HG02884 (cell line): ENCODE measurements at regions not wholly inside any gene's neighbourhood (a gene's known extent, or its start where the extent isn't known, plus 50 kb on each side); places are given as distances from the start of the nearest gene placed in this dataset.

ENCODE experiments used
- ATAC-seq: cut with Tn5 transposase; IDR thresholded peaks from one replicate; pipeline ENCODE4 v1.9.1; 2021; ENCODE audit warnings: mild to moderate bottlenecking, moderate library complexity; ENCODE audit not compliant: unreplicated experiment

DNA sequence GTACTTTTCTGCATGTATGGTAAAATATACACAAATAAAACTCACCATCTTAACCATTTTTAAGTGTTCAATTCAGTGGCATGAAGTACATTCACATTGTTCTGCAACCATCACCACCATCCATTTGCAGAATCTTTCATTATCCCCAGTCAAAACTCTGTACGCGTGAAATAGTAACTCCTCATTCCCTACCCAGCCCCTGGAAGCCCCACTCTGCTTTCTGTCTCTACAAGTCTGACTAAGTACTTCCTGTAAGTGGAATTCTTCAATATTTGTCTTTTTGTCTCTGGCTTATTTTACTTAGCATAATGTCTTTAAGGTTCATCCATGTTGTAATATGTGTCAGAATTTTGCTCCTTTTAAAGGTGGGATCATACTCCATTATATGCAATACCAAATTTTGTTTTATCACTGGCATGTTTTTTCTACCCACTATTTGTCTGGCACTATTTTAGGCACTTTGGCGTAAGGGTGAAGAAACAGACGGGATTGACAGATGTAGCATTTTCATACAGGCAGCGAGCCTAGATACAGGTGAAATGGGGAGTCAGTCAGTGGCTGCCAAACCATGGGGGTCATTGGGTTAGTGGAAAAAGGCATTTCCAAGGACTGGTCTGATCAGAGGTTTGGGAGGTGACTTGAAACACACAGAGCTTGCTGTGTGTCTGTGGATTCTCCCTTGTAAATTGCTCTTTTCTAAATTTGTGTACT, 163.2 kb upstream of the MYCN start:
- ATAC-seq = no peak

DNA sequence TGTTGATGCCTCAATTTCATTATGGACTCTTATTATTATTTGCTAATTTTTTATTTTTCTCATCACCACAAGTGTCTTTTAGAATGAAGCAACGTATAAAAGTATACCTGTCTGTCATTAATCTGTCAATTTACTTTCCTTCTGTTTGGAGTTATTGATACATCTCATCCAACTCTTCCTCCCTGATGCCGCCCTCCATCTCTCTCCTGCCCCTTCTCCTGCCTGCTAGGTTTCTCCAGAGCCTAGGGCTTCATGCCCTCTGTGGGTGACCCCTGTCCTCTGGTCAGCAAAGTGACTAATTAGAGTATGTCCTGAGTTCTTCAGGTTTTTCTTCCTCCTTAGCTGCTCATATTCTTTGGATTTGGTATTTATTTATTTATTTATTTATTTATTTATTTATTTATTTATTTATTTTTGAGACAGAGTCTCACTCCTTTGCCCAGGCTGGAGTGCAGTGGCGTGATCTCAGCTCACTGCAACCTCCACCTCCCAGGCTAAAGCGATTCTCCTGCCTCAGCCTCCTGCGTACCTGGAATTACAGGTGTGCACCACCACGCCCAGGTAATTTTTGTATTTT, 162.5 kb upstream of the MYCN start:
- ATAC-seq = no peak

DNA sequence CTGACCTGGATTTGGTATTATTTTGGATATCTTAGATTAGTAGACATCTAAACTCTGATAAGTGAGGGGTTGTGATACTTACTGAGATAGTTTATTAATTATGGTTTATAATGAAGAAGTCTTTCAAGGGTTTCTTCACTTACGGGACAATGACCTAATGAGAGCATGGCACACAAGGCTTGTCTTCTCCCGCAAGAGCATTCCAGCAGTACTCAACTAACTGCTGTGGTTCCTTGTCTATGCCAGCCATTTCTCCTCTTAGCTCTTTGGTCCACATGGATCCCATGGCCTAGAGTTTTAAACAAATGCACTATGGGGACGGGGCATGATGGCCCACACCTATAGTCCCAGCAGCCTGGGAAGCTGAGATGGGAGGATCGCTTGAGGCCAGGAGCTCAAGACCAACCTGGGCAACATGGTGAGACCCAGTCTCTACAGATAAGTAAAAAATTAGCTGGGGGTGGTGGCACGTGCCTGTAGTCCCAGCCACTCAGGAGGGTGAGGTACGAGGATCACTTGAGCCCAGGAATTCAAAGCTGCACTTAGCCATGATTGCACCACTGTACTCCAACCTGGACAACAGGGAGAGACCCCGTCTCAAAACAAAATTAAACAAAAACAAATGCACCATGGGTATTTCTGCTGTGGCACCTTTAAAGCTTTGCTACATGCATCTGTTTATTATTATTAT, 161.7 kb upstream of the MYCN start:
- no peak for ATAC-seq

DNA sequence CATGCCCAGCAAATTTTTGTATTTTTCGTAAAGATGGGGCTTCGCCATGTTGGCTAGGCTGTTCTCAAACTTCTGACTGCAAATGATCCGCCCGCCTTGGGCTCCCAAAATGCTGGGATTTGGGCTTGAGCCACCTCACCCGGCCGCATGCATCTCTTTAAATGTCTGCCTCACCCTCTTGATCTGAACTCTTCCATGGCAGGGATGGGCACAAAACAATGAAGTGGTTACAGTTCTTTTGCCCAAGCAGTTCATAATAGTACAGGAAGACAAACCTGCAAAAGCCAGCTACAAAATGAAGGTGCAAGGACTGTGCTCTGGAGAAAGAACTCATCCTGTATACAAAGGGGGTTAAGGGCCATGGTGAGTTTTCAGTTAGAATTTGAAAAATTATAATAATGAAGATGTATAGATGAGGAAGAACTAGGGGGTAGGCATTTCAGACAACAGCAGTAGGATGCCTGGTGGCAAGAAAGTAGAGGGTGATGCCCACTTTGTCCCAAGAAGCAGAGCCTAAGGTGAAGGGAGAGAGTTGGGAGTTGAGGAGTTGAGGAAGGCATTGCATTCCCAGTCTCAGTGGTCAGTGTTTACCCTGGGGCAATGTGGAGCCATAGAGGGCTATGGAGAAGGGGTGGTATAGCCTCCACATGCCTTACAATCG, 160.8 kb upstream of the MYCN start:
- no peak for ATAC-seq

DNA sequence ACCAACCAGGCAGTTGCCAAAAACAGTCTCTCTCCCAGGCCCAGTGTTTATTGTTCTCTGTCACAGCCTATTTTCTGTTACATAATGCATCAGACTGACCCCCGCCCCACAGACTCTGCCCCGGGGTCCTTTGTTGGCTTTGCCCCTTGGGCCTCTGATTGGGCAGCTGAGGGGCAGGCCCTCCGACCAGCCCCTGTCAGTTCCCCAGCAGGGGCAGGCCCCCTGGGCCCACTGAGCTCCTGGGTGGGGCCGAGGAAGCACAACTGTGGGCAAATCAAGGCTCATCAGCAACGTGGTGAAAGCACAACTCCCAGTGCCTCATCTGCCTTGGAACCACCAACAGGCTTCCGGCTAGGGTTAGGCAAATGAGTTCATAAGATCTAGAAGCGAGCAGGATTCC, 160.1 kb upstream of the MYCN start:
- no peak for ATAC-seq

DNA sequence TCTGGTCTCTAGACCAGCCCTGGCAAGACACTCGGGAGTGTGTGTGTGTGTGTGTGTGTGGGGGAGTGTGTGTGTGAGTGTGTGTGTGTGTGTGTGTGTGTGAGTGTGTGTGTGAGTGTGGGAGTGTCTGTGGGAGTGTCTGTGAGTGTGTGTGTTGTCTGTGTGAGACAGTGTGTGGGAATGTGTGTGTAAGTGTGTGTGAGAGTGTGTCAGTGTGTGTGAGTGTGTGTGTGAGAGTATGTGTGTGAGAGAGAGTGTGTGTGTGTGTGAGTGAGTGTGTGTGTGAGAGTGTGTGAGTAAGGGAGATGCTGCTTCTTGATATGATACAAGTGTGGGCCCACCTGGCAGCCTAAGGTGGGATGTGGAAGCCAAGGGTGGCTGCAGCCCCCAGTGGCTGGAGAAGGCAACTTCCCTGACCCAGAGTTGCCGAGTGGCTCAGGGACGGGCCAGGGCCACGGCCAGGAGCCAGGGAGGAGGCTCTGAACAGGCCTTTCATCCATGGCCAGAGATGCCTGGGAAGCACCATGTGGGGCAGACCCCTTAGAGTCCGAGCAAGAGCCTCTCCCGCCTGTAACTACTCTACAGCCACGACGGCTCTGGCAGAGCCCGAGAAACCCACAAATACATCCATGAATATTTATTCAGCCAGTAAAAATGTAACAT, 159.3 kb upstream of the MYCN start:
- ATAC-seq = no peak

DNA sequence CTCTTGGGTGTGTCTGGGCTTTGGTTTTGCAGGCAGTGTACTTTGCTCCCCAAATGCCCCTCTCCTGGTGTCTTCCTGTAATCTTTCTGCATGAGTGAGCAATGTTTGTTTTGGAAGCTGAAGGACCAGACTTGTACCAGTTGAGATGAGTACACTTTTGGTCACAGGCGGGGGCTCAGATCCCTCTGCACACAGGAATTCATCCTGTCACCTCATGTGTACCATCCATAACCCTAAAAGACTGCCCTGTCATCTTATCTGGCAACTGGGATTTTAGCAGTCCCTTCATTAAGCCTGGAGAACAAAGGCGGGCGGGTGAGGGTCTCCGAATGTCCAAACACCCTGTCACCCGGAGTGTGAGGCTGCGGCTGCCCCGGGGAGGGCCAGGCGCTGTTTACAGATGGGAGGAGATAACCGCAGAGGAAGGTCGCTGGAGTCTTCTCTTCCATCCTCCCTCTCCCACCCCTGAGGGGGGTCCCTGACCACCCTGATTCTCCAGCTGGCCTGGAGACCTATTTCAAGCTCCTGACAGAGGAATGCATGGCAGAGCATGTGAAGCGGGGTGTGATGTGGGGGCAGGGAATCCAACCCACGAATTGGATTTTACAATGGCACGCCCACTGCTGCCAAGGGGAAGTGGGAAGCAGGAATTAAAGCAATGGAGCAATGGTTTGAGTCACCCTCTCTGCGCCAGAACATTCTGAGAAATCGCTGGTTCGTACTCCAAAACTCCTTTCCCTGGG, 158.2 kb upstream of the MYCN start:
- ATAC-seq = no peak

DNA sequence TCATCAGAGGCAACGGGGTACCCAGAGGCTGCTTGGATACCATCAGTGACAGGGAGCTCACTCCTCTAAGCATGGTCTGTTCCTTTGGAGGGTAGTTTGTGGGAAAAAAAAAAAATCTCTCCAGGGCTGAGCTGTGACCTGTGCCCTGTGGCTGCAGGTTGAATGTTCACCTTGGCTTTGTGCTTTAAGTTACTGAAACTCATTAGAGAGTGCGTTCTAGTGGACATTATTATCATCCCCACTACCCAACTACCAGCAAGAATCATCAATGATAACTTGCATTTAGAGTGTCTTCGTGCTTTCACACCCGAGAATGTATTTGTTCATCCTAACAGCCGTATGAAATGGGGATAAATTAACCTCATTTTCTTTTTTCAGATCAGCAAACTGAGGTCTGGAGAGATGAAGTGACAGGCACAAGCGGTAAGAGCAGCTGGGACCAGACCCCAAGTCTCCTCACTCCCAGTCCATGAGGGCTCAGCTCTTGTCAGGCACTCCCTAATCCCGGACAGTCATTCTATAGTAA, 157.5 kb upstream of the MYCN start:
- no peak for ATAC-seq

DNA sequence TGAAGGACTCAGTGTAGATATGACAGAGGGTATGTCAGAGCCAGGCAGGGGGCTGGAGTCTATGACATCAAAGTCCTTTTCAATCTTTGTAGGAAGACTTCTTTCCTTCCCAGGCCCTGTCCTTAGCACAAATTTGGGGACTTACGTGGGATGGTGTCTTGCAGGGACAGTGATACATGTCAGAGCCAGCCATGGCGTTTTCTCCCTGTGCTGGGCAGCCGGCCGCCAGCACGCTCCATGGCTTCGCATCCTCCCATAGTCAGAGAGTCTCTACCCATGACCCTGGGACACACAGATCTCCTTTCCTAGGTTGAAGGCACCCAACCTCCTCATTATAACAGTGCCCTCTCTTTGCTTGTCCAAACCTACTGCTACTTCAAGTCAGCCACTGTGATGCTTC, 156.9 kb upstream of the MYCN start:
- ATAC-seq = no peak

DNA sequence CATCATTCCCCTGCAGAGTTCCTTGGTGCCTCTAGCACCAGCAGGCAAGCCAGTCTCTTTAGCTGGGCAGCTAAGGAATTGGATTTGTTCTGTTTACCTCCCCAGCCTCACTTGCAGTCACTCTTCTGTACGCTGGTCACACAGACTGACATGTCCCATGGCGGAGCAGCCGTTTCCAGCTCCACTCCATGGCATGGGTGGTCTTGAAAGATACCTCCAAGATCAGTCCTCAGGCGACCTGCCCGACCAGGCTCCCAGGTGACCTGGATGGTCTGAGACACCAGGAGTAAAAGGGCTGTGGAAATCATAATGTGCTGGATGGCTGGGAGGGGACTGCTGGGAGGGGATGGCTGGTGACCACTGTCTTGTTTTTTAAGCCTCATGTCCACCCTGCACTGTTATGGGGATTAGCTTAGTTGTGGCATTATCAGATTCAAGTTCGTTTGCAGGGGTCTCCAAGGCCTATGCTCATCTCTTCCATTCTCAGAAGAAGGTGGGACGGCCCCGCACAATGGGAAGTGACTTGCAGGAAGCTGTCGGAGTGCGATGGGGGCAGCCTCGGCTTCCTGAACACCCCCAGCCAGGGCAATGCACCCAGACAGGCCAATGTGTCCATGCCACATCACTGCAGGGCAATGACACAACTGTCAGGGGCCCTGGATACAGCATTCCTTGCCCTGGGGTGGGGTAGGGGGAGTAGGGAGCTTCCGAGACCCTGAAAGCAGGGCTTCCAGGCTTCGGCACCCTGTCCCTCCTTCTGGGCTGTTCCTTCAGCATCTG, 156.1 kb upstream of the MYCN start:
- no peak for ATAC-seq

DNA sequence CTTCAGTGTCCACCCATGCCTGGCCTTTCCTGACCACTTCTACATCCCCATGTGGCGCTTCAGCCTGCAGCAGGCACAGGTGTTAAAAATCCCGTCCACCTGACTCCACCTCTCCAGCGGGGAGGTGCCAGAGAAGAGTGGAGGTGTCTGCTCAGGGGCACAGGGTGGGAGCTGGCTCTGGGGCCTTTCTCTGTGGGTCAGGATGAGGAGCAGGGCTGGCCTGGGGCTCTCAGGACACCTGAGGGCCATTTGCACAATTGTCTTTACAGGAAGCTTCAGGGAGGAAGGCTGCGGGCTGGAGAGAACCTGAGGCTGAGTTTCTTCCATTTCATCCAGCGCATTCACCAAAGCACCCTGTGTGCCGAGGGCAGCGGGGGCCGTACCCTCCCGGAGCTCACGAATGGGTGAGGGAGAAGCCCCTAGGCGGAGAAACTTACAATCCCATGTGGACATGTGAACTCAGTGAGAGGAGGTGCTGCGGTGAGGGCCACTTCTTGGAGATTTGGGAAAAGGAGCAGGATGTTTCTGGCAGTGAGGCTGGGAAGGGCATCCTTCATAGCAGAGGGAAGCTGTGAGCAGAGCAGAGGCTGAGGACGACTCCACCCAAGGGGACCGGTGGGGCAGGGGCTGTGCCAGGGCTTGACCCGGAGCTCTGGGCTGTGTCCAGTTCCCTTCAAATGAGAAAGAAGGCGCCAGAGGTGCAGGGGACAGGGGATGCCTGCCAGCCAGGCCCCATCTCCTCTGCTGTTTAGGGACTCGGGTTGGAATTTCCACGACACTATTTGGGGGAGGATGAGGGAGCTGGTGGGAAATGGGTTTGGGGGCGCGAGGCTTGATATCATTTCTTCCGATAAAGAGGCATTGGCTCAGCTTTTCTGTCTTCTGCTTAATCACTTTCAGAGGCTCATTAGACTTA, 155.2 kb upstream of the MYCN start:
- ATAC-seq = no peak

DNA sequence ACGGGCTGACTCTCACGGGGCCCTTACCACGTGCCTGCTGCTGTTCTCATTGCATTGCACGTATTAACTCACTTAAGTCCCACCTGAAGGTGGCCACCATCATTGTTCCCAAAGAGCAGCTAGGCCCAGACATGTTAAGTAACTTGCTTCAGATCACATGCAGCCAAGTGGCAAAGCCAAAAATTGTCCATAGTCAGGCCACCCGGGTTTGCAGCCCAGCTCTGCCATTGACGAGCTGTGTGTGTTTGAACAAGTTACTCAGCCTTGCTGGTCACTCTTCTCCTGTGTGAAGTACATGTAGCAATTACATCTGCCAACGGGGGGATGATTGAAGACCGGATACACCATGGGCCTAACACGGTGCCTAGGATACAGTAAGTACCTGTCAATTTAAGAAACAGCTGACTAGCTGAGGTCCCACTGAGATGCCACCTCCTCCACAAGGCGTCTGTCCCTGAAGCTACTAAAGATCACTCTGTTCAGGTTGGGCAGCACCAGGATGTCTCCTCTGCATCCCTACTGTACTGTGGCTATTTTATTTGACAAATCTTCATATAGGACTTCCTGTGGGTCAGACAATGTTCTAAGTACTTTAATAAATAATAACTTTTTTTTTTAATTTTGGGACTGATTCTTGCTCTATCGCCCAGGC, 154.2 kb upstream of the MYCN start:
- no peak for ATAC-seq

DNA sequence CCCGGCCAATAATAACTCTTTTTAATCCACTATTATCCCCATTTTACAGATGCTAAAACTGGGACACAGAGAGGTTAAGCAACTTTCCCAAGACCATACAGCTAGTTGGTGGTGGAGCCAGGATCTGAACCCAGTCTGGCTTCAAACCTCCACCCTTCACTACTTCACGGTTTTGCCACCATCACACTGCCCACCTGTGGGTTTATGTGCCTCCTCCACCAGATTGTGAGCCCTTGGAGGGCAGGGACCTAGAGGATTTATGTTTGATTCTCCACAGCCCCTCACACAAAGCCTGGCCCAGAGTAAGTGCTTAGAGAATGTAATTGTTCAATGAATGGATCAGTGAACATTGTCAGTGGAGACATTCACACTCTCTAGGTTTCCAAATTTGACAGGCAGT, 153.4 kb upstream of the MYCN start:
- ATAC-seq = no peak

DNA sequence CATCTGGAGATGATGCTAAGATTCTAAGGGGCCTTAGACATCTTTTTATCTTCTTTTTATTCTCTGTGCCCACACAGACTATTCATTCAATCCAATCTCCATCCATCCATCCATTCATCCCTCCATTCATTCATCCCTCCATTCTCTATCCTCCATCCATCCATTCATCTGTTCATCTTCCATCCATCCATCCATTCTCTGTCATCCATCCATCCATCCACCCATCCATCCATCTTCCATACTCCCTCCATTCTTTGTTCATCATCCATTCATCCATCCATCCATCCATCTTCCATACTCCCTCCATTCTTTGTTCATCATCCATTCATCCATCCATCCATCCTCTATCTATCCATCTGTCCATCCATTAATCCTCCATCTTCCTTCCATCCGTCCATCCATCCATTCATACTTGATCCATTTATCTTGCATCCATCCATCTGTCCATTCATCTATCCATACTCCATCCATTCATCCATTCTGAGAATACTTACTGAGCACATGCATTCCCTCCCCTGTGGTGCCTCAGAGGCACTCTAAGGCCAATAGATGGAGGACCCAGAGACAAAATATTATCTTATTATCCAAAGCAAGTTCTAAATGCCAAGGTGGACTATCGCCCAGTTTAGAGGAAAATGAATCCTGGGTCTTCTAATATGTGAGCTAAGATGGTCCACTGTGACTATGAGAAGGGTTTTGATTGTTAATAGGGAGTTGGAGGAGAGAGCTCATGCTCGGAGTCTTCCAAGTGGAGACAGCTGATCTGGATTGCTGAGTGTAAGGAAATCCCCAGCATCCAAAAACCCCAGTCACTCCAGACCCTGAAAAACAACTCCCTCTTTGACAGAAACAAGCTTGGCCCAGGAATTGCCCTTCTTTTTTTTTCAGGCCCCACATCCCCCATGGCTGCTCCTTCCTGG, 152.6 kb upstream of the MYCN start:
- no peak for ATAC-seq

DNA sequence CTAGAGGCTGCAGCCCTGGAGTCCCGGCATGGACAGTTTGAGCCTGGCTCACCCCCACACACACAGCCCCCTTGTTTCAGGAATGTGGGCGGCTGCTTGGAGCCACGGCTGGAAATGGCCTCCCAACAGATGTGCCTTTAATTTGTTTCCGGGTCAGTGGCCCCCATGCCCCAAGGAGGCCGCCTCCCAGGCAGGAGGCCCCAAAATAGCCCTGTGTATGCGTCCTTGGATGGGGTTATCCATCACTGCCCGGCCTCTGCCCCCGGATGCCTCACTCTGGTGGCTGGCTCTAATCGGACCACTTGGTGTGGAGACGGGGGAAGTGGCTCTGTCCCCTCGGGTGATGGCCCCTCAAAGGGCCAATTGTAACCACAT, 151.9 kb upstream of the MYCN start:
- no peak for ATAC-seq

DNA sequence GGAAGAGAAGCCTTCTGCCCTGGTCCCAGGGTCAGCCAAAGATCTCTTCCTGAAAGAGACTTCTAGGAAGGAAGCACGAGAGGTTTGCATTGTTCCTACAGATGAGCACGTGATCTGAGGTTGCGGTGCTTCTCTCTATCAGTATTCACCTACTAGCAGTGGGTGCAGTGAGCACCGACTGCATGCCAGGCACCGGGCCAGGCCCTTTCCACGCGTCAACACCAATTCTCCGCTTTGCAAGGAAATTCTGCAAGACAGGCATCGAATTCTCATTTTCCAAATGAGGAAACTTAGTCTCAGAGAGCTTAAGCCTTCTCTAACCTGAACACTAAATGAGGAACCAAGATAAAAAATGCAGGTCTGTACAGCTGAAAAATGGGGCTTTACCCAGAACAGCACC, 151.5 kb upstream of the MYCN start:
- ATAC-seq = no peak

DNA sequence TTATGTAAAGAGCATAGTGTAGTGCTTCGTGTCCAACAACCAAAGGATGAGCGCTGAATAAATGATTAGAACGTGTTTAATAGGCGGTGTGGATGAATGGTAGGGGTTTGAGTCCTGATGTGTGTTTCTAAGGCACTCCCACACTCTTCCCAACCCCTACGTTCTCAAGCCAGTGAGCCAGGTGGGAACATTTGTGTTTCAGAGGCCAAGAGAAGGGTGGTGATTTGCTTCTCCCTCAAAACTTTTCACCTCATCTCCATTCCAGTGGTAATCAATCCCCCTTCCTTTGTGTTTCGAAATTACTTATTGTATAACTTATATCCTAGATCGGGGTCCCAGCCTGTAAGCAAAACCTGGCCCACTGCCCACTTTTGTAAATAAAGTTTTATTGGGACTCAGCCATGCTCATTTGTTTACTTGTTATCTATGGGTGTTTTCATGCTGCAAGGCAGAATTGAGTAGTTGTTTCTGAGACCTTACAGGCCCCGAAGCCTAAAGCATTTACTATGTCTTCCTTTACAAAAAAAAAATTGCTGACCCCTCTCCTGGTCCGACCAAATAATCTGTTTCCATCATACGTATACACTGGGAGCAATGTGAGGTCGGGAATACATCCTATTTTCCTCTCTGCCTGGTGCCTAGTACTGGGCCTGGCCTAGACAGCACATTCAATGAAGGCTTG, 150.8 kb upstream of the MYCN start:
- ATAC-seq = no peak
